IMR-90 (cell line): ENCODE measurements at regions not wholly inside any gene's neighbourhood (a gene's known extent, or its start where the extent isn't known, plus 50 kb on each side); places are given as distances from the start of the nearest gene placed in this dataset.

Experiments
- ATAC-seq: fragments of 200-7000 bp; cut with Tn5 transposase; 2 replicates; pipeline ENCODE4 v1.9.1; 2020; ENCODE audit warnings: low read depth, mild to moderate bottlenecking, moderate library complexity
- BruUV-seq: library from RNA; stranded (reverse); fragments of 400-500 nt; replicated peaks from 2 replicates; lab custom pipeline; 2021; lab: Mats Ljungman, UMichigan
- CTCF ChIA-PET: fragments of 300-600 bp; formaldehyde crosslinking; extraction: SDS; loops from one replicate; lab custom pipeline; 2021; ENCODE audit warnings: antibody characterized with exemption; lab: Yijun Ruan, JAX
- POLR2A ChIA-PET: fragments of 300-600 bp; sonication (Branson Sonifier 250); formaldehyde crosslinking; loops from one replicate; lab custom pipeline; 2022; ENCODE audit warnings: antibody characterized with exemption; ENCODE audit not compliant: unreplicated experiment; lab: Charles Lee
- DNase-seq: peaks from one replicate; pipeline ENCODE4 v3.0.0; 2013
- H2AFZ ChIP-seq: replicated peaks from 2 replicates; pipeline ENCODE3; 2013; ENCODE audit warnings: low read length, mild to moderate bottlenecking; ENCODE audit not compliant: poor library complexity
- H2AK5ac ChIP-seq: 2 replicates; pipeline ENCODE4 v1.6.1; 2013; ENCODE audit warnings: low read depth, low read length, inconsistent platforms
- H2AK9ac ChIP-seq: replicated peaks from 2 replicates; pipeline ENCODE3; 2013; ENCODE audit warnings: mild to moderate bottlenecking, low read depth, low read length, moderate library complexity; ENCODE audit not compliant: poor library complexity
- H2BK120ac ChIP-seq: 2 replicates; pipeline ENCODE4 v1.6.1; 2013; ENCODE audit warnings: low read depth, low read length, inconsistent platforms
- H2BK15ac ChIP-seq: 3 replicates; pipeline ENCODE4 v1.6.1; 2013; ENCODE audit warnings: low read depth, low read length, inconsistent platforms
- H2BK20ac ChIP-seq: 2 replicates; pipeline ENCODE4 v1.6.1; 2013; ENCODE audit warnings: low read depth, mild to moderate bottlenecking, inconsistent platforms, low read length, moderate library complexity
- H2BK5ac ChIP-seq: 2 replicates; pipeline ENCODE4 v1.6.1; 2013; ENCODE audit warnings: mild to moderate bottlenecking, low read depth, low read length, inconsistent platforms; ENCODE audit not compliant: poor library complexity, severe bottlenecking
- H3K14ac ChIP-seq: replicated peaks from 2 replicates; pipeline ENCODE4 v1.6.1; 2013; ENCODE audit warnings: low read depth, low read length, inconsistent platforms
- H3K18ac ChIP-seq: 2 replicates; pipeline ENCODE4 v1.6.1; 2013; ENCODE audit warnings: low read depth, low read length, control low read depth
- H3K23ac ChIP-seq: 2 replicates; pipeline ENCODE4 v1.6.1; 2013; ENCODE audit warnings: low read depth, low read length, inconsistent platforms
- H3K27ac ChIP-seq: 2 replicates; pipeline ENCODE4 v1.5.1; 2013; ENCODE audit warnings: mild to moderate bottlenecking, control low read depth, low read length; ENCODE audit not compliant: insufficient read depth
- H3K27me3 ChIP-seq: 2 replicates; pipeline ENCODE4 v1.6.1; 2013; ENCODE audit warnings: low read length; ENCODE audit not compliant: control insufficient read depth, insufficient read depth
- H3K36me3 ChIP-seq: 2 replicates; pipeline ENCODE4 v1.6.1; 2013; ENCODE audit warnings: low read length, mixed read lengths; ENCODE audit not compliant: control insufficient read depth, insufficient read depth
- H3K4ac ChIP-seq: 2 replicates; pipeline ENCODE4 v1.6.1; 2013; ENCODE audit warnings: low read depth, low read length, inconsistent platforms
- H3K4me1 ChIP-seq: 2 replicates; pipeline ENCODE4 v1.6.1; 2013; ENCODE audit warnings: low read length, mixed read lengths; ENCODE audit not compliant: control insufficient read depth, insufficient read depth
- H3K4me2 ChIP-seq: 2 replicates; pipeline ENCODE4 v1.6.1; 2013; ENCODE audit warnings: low read depth, mild to moderate bottlenecking, control low read depth, low read length, moderate library complexity
- H3K4me3 ChIP-seq: 2 replicates; pipeline ENCODE4 v1.5.1; 2013; ENCODE audit warnings: low read depth, mild to moderate bottlenecking, control low read depth, low read length, moderate library complexity; ENCODE audit not compliant: insufficient read depth
- H3K56ac ChIP-seq: 2 replicates; pipeline ENCODE4 v1.6.1; 2013; ENCODE audit warnings: low read length, inconsistent platforms; ENCODE audit not compliant: insufficient read depth; ENCODE audit errors: extremely low read depth
- H3K79me1 ChIP-seq, 2 experiments: 2 replicates each; pipeline ENCODE4 v1.6.1; 2013; ENCODE audit warnings: low read length in 2 of 2, inconsistent platforms in 1 of 2, low read depth in 1 of 2
- H3K9ac ChIP-seq: 2 replicates; pipeline ENCODE4 v1.6.1; 2013; ENCODE audit warnings: low read depth, low read length, control low read depth
- H3K9me1 ChIP-seq: 2 replicates; pipeline ENCODE4 v1.6.1; 2013; ENCODE audit warnings: low read length, inconsistent platforms; ENCODE audit not compliant: insufficient read depth
- H3K9me3 ChIP-seq: 2 replicates; pipeline ENCODE4 v1.6.1; 2013; ENCODE audit warnings: low read length; ENCODE audit not compliant: control insufficient read depth, insufficient read depth
- H4K20me1 ChIP-seq: 2 replicates; pipeline ENCODE4 v1.6.1; 2013; ENCODE audit warnings: low read length, inconsistent platforms; ENCODE audit not compliant: insufficient read depth
- H4K5ac ChIP-seq: 2 replicates; pipeline ENCODE4 v1.6.1; 2013; ENCODE audit warnings: mild to moderate bottlenecking, low read depth, low read length, control low read depth
- H4K8ac ChIP-seq, 2 experiments: 2 replicates each; pipeline ENCODE4 v1.6.1; 2013; ENCODE audit warnings: low read depth in 2 of 2, low read length in 2 of 2, control low read depth in 1 of 2, inconsistent platforms in 1 of 2
- H4K91ac ChIP-seq: 2 replicates; pipeline ENCODE4 v1.6.1; 2013; ENCODE audit warnings: low read depth, low read length, inconsistent platforms; ENCODE audit not compliant: insufficient read depth
- CEBPB ChIP-seq: IDR thresholded peaks from 2 replicates; pipeline ENCODE4 v1.6.1; 2012; ENCODE audit warnings: low read depth, low read length, improper control_type of control experiment
- FOS ChIP-seq: fragments of 150-350 bp; IDR thresholded peaks from 2 replicates; pipeline ENCODE4 v1.6.1; 2016; ENCODE audit warnings: low read depth, low read length
- MAFK ChIP-seq: IDR thresholded peaks from 2 replicates; pipeline ENCODE4 v1.6.1; 2012; ENCODE audit warnings: low read depth, low read length, improper control_type of control experiment
- NFE2L2 ChIP-seq: fragments of 150-350 bp; IDR thresholded peaks from 2 replicates; pipeline ENCODE4 v1.6.1; 2016; ENCODE audit warnings: low read depth, mild to moderate bottlenecking, low read length
- POLR2A ChIP-seq: IDR thresholded peaks from 2 replicates; pipeline ENCODE4 v1.6.1; 2012; ENCODE audit warnings: mild to moderate bottlenecking, low read depth, low read length
- RCOR1 ChIP-seq: IDR thresholded peaks from 2 replicates; pipeline ENCODE4 v1.6.1; 2012; ENCODE audit warnings: mild to moderate bottlenecking, low read length, improper control_type of control experiment; ENCODE audit not compliant: insufficient replicate concordance
- RFX5 ChIP-seq: IDR thresholded peaks from 2 replicates; pipeline ENCODE4 v1.8.0; 2012; ENCODE audit warnings: low read depth, mild to moderate bottlenecking, low read length, moderate library complexity
- SMC3 ChIP-seq: fragments of 150-350 bp; IDR thresholded peaks from 2 replicates; pipeline ENCODE4 v1.6.1; 2016; ENCODE audit warnings: low read depth, mild to moderate bottlenecking, antibody characterized with exemption, low read length, moderate library complexity
- WGBS, 2 experiments: methylation state at CpG; one replicate each; pipeline versions ENCODE4 v1.1.5 to v1.1.7; 2013; ENCODE audit warnings: missing lambda C conversion rate in 2 of 2; ENCODE audit not compliant: insufficient read length in 1 of 2; ENCODE audit errors: extremely low coverage in 2 of 2; 5-methylcytosine and 5-hydroxymethylcytosine counted together
- dilution Hi-C: fragments of 300-500 bp; cut with HindIII; formaldehyde crosslinking; loops from one replicate; pipeline ENCODE4 v1.14.3; 2018; ENCODE audit warnings: low sequenced_read_pairs; ENCODE audit not compliant: unreplicated experiment
- in situ Hi-C: fragments of 300-500 bp; cut with MboI; formaldehyde crosslinking; loops from 3 replicates; pipeline ENCODE4 v1.14.3; 2019; ENCODE audit warnings: low sequenced_read_pairs, inconsistent platforms, mixed read lengths
- intact Hi-C: fragments of 100-400 bp; cut with micrococcal nuclease; formaldehyde crosslinking; loops from 2 replicates; pipeline ENCODE4 v1.10.0; 2022
- TF ChIP-seq, protein P1 (sequence below): fragments of 150-350 bp; IDR thresholded peaks from 2 replicates; pipeline ENCODE4 v1.6.1; 2016; ENCODE audit warnings: low read depth, mild to moderate bottlenecking, low read length, moderate library complexity, borderline replicate concordance
- TF ChIP-seq, protein P2 (sequence below): fragments of 150-350 bp; IDR thresholded peaks from 2 replicates; pipeline ENCODE4 v1.6.1; 2017; ENCODE audit warnings: mild to moderate bottlenecking, antibody characterized with exemption, low read length, low read depth

DNA sequence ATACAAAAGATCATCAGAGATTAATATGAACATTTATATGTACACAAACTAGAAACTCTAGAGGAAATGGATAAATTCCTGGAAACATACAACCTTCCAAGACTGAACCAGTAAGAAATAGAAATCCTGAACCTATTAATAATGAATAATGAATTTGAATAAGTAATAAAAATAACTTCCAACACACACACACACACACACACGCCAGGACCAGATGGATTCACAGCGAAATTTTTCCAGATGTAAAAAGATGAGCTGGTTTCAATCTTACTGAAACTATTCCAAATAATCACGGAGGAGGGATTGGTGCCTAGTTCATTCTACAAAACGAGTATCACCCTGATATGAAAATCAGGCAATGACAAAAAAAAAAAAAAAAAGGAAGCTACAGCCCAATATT, 1095.0 kb downstream of the FAT4 start:
- no peak overlapping the region for H2AFZ ChIP-seq
- H3K4me3 ChIP-seq: no peak overlapping the region
- DNase-seq (no peak), ATAC-seq (no peak)
- intact Hi-C loops: loop anchor here (5.0 kb wide), 1 partner anchor 1097 kb away; the partner anchor contains the start of gene FAT4
- H4K91ac ChIP-seq: no peak overlapping the region
- no peak overlapping the region for H3K18ac ChIP-seq
- H3K27me3 ChIP-seq: no peaks in the 10 kb centered on the region
- no peak for TF ChIP-seq NFE2L2
- no peak for TF ChIP-seq POLR2A
- no peak for TF ChIP-seq RFX5
- TF ChIP-seq RCOR1: no peak
- TF ChIP-seq CEBPB: no peak
- TF ChIP-seq SMC3: no peak
- TF ChIP-seq, protein P1, sequence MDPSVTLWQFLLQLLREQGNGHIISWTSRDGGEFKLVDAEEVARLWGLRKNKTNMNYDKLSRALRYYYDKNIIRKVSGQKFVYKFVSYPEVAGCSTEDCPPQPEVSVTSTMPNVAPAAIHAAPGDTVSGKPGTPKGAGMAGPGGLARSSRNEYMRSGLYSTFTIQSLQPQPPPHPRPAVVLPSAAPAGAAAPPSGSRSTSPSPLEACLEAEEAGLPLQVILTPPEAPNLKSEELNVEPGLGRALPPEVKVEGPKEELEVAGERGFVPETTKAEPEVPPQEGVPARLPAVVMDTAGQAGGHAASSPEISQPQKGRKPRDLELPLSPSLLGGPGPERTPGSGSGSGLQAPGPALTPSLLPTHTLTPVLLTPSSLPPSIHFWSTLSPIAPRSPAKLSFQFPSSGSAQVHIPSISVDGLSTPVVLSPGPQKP: no peak
- no peak for TF ChIP-seq FOS
- TF ChIP-seq, protein P2, sequence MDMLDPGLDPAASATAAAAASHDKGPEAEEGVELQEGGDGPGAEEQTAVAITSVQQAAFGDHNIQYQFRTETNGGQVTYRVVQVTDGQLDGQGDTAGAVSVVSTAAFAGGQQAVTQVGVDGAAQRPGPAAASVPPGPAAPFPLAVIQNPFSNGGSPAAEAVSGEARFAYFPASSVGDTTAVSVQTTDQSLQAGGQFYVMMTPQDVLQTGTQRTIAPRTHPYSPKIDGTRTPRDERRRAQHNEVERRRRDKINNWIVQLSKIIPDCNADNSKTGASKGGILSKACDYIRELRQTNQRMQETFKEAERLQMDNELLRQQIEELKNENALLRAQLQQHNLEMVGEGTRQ: no peak
- no peak for TF ChIP-seq MAFK
- H2BK5ac ChIP-seq: no peak overlapping the region
- no peak overlapping the region for H4K5ac ChIP-seq
- H3K9me3 ChIP-seq: no peaks in the 10 kb centered on the region
- no peaks in the 10 kb centered on the region for H3K36me3 ChIP-seq
- no peak overlapping the region for H2BK120ac ChIP-seq
- H2BK20ac ChIP-seq: no peak overlapping the region
- no peak overlapping the region for H3K56ac ChIP-seq
- H2AK9ac ChIP-seq: no peak overlapping the region
- H3K14ac ChIP-seq: no peak overlapping the region
- H3K79me1 ChIP-seq: no peaks in the 10 kb centered on the region
- no peak overlapping the region for H2BK15ac ChIP-seq
- H4K20me1 ChIP-seq: no peaks in the 10 kb centered on the region
- dilution Hi-C loops: no loop called here
- H3K9ac ChIP-seq: no peak overlapping the region
- no peak overlapping the region for H3K4me2 ChIP-seq
- no peak overlapping the region for H3K27ac ChIP-seq
- CTCF ChIA-PET: interaction anchor here (0.7 kb wide), 1 partner anchor 49 kb away, joined by 3 read pairs; no protein-coding TSS in a partner anchor
- WGBS, 2 experiments: no CpG with 5 or more reads among the region's 4 CpGs
- peaks cover 3% of the 10 kb centered on the region; the same call in 1 of the 2 replicates for H3K4me1 ChIP-seq
- no peak overlapping the region for H3K4ac ChIP-seq
- no TSS peak for BruUV-seq
- H3K23ac ChIP-seq: no peak overlapping the region
- no peak overlapping the region for H2AK5ac ChIP-seq
- H3K9me1 ChIP-seq: peaks cover 4% of the 10 kb centered on the region; the same call in 1 of the 2 replicates
- POLR2A ChIA-PET: interaction anchor here (0.6 kb wide), 2 partner anchors 192 to 976 kb away, joined by 4 to 5 read pairs; no protein-coding TSS in a partner anchor
- in situ Hi-C loops: loop anchor here (25.0 kb wide), 1 partner anchor 1097 kb away; the partner anchor contains the start of gene FAT4
- no peak overlapping the region for H4K8ac ChIP-seq
